ENCODE measurements at regions not wholly inside any gene's neighbourhood (a gene's known extent, or its start where the extent isn't known, plus 50 kb on each side); places are given as distances from the start of the nearest gene placed in this dataset.

DNA sequence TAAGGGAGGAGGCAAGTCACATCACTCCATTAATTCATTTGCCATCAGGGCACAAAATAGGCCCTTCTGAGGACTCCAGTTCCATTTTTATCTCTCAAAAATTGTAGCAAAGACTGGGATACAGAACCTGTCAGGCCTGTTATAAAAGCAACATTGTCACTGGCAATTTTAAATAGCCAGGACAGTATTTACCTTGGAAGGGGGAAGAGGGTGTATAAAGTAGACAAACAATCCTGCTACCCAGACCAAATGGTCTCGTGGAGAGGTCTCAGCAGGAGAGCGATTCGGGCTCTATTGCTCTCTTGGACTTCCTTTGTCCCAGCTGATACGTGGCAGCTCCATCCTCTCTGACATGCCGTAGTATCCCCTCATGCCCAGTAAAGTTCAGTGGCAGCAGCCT is 740.3 kb upstream of the HS6ST1 start:
- no peak overlapping the region for H3K9ac ChIP-seq (ENCODE audit: low read depth in 1 of 2, low read length in 2 of 2)
- no peak overlapping the region for H3K4me3 ChIP-seq (ENCODE audit: low read depth in 1 of 3, low read length in 3 of 3)
- TF ChIP-seq, protein P1, sequence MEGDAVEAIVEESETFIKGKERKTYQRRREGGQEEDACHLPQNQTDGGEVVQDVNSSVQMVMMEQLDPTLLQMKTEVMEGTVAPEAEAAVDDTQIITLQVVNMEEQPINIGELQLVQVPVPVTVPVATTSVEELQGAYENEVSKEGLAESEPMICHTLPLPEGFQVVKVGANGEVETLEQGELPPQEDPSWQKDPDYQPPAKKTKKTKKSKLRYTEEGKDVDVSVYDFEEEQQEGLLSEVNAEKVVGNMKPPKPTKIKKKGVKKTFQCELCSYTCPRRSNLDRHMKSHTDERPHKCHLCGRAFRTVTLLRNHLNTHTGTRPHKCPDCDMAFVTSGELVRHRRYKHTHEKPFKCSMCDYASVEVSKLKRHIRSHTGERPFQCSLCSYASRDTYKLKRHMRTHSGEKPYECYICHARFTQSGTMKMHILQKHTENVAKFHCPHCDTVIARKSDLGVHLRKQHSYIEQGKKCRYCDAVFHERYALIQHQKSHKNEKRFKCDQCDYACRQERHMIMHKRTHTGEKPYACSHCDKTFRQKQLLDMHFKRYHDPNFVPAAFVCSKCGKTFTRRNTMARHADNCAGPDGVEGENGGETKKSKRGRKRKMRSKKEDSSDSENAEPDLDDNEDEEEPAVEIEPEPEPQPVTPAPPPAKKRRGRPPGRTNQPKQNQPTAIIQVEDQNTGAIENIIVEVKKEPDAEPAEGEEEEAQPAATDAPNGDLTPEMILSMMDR (IDR thresholded peaks at IDR 0.05; ENCODE audit: low read depth, low read length, missing input control): no peak
- no peak for TF ChIP-seq FOXA1 (IDR thresholded peaks at IDR 0.05)
- TF ChIP-seq TAF1 (conservative IDR thresholded peaks at IDR 0.05): no peak
- no peak for TF ChIP-seq GABPA (IDR thresholded peaks at IDR 0.05 in 1 of 2, conservative IDR thresholded peaks at IDR 0.05 in 1 of 2)
- TF ChIP-seq, protein P2, sequence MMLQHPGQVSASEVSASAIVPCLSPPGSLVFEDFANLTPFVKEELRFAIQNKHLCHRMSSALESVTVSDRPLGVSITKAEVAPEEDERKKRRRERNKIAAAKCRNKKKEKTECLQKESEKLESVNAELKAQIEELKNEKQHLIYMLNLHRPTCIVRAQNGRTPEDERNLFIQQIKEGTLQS (IDR thresholded peaks at IDR 0.05): no peak
- no peak for TF ChIP-seq HNF4G (IDR thresholded peaks at IDR 0.05)
- no peak for TF ChIP-seq NR2F2 (IDR thresholded peaks at IDR 0.05)
- TF ChIP-seq JUND (IDR thresholded peaks at IDR 0.05): no peak
- TF ChIP-seq, protein P3, sequence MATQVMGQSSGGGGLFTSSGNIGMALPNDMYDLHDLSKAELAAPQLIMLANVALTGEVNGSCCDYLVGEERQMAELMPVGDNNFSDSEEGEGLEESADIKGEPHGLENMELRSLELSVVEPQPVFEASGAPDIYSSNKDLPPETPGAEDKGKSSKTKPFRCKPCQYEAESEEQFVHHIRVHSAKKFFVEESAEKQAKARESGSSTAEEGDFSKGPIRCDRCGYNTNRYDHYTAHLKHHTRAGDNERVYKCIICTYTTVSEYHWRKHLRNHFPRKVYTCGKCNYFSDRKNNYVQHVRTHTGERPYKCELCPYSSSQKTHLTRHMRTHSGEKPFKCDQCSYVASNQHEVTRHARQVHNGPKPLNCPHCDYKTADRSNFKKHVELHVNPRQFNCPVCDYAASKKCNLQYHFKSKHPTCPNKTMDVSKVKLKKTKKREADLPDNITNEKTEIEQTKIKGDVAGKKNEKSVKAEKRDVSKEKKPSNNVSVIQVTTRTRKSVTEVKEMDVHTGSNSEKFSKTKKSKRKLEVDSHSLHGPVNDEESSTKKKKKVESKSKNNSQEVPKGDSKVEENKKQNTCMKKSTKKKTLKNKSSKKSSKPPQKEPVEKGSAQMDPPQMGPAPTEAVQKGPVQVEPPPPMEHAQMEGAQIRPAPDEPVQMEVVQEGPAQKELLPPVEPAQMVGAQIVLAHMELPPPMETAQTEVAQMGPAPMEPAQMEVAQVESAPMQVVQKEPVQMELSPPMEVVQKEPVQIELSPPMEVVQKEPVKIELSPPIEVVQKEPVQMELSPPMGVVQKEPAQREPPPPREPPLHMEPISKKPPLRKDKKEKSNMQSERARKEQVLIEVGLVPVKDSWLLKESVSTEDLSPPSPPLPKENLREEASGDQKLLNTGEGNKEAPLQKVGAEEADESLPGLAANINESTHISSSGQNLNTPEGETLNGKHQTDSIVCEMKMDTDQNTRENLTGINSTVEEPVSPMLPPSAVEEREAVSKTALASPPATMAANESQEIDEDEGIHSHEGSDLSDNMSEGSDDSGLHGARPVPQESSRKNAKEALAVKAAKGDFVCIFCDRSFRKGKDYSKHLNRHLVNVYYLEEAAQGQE (IDR thresholded peaks at IDR 0.05): no peak
- TF ChIP-seq RAD21 (IDR thresholded peaks at IDR 0.05): no peak
- no peak for TF ChIP-seq SP1 (IDR thresholded peaks at IDR 0.05)
- TF ChIP-seq, protein P4, sequence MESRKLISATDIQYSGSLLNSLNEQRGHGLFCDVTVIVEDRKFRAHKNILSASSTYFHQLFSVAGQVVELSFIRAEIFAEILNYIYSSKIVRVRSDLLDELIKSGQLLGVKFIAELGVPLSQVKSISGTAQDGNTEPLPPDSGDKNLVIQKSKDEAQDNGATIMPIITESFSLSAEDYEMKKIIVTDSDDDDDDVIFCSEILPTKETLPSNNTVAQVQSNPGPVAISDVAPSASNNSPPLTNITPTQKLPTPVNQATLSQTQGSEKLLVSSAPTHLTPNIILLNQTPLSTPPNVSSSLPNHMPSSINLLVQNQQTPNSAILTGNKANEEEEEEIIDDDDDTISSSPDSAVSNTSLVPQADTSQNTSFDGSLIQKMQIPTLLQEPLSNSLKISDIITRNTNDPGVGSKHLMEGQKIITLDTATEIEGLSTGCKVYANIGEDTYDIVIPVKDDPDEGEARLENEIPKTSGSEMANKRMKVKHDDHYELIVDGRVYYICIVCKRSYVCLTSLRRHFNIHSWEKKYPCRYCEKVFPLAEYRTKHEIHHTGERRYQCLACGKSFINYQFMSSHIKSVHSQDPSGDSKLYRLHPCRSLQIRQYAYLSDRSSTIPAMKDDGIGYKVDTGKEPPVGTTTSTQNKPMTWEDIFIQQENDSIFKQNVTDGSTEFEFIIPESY (IDR thresholded peaks at IDR 0.05): no peak
- TF ChIP-seq FOXA2 (IDR thresholded peaks at IDR 0.05): no peak
- no peak for TF ChIP-seq EGR1 (IDR thresholded peaks at IDR 0.05; ENCODE audit: low read depth in 2 of 2)
- no peak for TF ChIP-seq YY1 (IDR thresholded peaks at IDR 0.05)
- no peak for DNase-seq (ENCODE audit: low spot score)
- no peaks in the 10 kb centered on the region for H3K4me1 ChIP-seq (ENCODE audit: control insufficient read depth in 4 of 4, insufficient read depth in 4 of 4, low read length in 3 of 4)
- no peaks in the 10 kb centered on the region for H3K9me3 ChIP-seq (ENCODE audit: control insufficient read depth in 4 of 4, low read length in 3 of 4)
- no peaks in the 10 kb centered on the region for H3K27me3 ChIP-seq (ENCODE audit: control insufficient read depth in 4 of 4, insufficient read depth in 4 of 4, low read length in 3 of 4)
- 82% methylated on average over 5 of the region's 5 CpGs for WGBS
- H3K36me3 ChIP-seq (ENCODE audit: control insufficient read depth in 4 of 4, insufficient read depth in 3 of 4, low read depth in 1 of 4, low read length in 3 of 4): no peaks in the 10 kb centered on the region
- H3K27ac ChIP-seq (ENCODE audit: low read depth in 1 of 2, low read length in 2 of 2): no peak overlapping the region

DNA sequence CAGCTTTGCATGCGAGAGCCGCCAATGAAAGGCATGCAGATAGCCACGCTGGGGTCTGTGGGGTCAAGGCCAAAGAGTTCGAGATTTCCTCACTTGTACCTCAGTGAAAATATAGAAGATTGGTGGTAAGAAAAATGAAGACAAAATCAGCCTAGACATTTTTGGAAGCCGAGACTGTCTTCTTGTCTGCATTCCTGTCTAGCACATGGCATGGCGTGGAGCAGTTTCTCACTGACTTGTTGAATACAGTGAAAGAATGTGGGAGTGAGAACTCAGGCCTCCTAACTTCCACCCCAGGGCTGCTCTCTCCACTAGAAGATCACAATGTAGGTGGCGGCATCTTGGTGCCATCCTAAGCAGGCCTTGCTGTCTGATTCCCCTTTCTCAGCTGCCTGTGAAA is 740.8 kb upstream of the HS6ST1 start:
- no peaks in the 10 kb centered on the region for H3K36me3 ChIP-seq (ENCODE audit: control insufficient read depth in 4 of 4, insufficient read depth in 3 of 4, low read depth in 1 of 4, low read length in 3 of 4)
- no peaks in the 10 kb centered on the region for H3K27me3 ChIP-seq (ENCODE audit: control insufficient read depth in 4 of 4, insufficient read depth in 4 of 4, low read length in 3 of 4)
- H3K4me1 ChIP-seq (ENCODE audit: control insufficient read depth in 4 of 4, insufficient read depth in 4 of 4, low read length in 3 of 4): no peaks in the 10 kb centered on the region
- no peaks in the 10 kb centered on the region for H3K9me3 ChIP-seq (ENCODE audit: control insufficient read depth in 4 of 4, low read length in 3 of 4)
- TF ChIP-seq, protein P3 (IDR thresholded peaks at IDR 0.05): no peak
- TF ChIP-seq EGR1 (IDR thresholded peaks at IDR 0.05; ENCODE audit: low read depth in 2 of 2): no peak
- no peak for TF ChIP-seq HNF4A (conservative IDR thresholded peaks at IDR 0.05)
- TF ChIP-seq FOXA1 (IDR thresholded peaks at IDR 0.05): no peak
- TF ChIP-seq, protein P1 (IDR thresholded peaks at IDR 0.05; ENCODE audit: low read depth, low read length, missing input control): no peak
- TF ChIP-seq, protein P5, sequence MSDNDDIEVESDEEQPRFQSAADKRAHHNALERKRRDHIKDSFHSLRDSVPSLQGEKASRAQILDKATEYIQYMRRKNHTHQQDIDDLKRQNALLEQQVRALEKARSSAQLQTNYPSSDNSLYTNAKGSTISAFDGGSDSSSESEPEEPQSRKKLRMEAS (IDR thresholded peaks at IDR 0.05): no peak
- TF ChIP-seq YY1 (IDR thresholded peaks at IDR 0.05): no peak
- no peak for TF ChIP-seq SP1 (IDR thresholded peaks at IDR 0.05)
- TF ChIP-seq FOXA2 (IDR thresholded peaks at IDR 0.05): no peak
- no peak for TF ChIP-seq NR2F2 (IDR thresholded peaks at IDR 0.05)
- no peak for TF ChIP-seq JUND (IDR thresholded peaks at IDR 0.05)
- 93% methylated on average over 7 of the region's 7 CpGs for WGBS
- no peak overlapping the region for H3K9ac ChIP-seq (ENCODE audit: low read depth in 1 of 2, low read length in 2 of 2)
- no peak overlapping the region for H3K4me3 ChIP-seq (ENCODE audit: low read depth in 1 of 3, low read length in 3 of 3)
- no peak for DNase-seq (ENCODE audit: low spot score)
- no peak overlapping the region for H3K27ac ChIP-seq (ENCODE audit: low read depth in 1 of 2, low read length in 2 of 2)

Data from liver (tissue), 8 donors.